ENCODE measurements at regions not wholly inside any gene's neighbourhood (a gene's known extent, or its start where the extent isn't known, plus 50 kb on each side); places are given as distances from the start of the nearest gene placed in this dataset.

DNA sequence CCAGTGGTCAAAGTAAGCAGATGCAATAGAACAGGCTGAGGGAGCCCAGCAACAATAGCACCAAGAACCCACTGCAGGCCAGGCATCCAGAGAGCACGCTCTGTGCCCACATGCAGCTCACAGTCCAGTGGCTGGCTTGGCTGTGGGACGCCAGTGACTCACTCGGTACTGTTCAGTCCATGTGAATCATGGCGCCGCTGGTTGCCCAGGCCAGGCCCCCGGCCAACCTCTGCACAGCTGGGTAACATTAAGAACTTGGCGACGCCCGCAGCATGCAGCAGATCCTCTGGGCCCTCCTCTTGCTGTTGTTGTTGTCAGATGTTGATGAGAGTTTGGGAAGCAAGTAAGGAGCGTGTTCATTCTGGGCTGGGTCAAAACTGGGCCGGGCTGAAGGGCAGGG is 60.5 kb downstream of the MSX1 start:
- POLR2A ChIA-PET: no interaction called here
- TF ChIP-seq, protein P1, sequence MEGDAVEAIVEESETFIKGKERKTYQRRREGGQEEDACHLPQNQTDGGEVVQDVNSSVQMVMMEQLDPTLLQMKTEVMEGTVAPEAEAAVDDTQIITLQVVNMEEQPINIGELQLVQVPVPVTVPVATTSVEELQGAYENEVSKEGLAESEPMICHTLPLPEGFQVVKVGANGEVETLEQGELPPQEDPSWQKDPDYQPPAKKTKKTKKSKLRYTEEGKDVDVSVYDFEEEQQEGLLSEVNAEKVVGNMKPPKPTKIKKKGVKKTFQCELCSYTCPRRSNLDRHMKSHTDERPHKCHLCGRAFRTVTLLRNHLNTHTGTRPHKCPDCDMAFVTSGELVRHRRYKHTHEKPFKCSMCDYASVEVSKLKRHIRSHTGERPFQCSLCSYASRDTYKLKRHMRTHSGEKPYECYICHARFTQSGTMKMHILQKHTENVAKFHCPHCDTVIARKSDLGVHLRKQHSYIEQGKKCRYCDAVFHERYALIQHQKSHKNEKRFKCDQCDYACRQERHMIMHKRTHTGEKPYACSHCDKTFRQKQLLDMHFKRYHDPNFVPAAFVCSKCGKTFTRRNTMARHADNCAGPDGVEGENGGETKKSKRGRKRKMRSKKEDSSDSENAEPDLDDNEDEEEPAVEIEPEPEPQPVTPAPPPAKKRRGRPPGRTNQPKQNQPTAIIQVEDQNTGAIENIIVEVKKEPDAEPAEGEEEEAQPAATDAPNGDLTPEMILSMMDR (IDR thresholded peaks at IDR 0.05; ENCODE audit: unreplicated experiment): no peak
- H3K27ac Mint-ChIP-seq (ENCODE audit: low read depth, unreplicated experiment): no peak overlapping the region
- H3K4me3 Mint-ChIP-seq (ENCODE audit: unreplicated experiment): no peak overlapping the region
- CTCF ChIA-PET: no interaction called here
- intact Hi-C loops (cut with micrococcal nuclease): no loop called here
- H3K27me3 Mint-ChIP-seq (ENCODE audit: insufficient read depth, unreplicated experiment): peaks cover 13% of the 10 kb centered on the region
- H3K36me3 Mint-ChIP-seq (ENCODE audit: insufficient read depth, unreplicated experiment): no peaks in the 10 kb centered on the region
- H3K9me3 Mint-ChIP-seq (ENCODE audit: unreplicated experiment): peaks cover 7% of the 10 kb centered on the region
- peak; percentile 37 for DNase-seq (ENCODE audit: unreplicated experiment)
- no peaks in the 10 kb centered on the region for H3K4me1 Mint-ChIP-seq (ENCODE audit: insufficient read depth, unreplicated experiment)
- BruUV-seq (replicated peaks): no TSS peak

DNA sequence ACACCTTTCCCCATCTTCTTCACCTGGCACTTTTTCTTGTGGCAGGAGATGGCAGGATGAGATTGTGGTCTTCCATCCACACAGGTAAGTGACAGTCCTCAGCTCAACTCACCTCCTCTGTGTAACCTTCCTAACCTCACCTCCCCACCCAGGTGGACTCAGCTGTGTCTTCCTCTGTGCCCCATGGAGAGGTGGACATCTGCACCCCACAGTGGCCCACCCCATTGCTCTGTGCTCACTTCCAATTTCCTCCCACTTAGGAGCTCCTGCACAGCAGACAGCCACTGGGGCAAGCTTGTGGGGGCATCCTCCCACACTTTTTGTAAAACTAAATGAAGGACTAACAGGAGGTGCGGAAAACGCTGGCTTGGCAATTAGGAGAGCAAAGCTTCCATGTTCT is 61.6 kb downstream of the MSX1 start:
- no peaks in the 10 kb centered on the region for H3K4me1 Mint-ChIP-seq (ENCODE audit: insufficient read depth, unreplicated experiment)
- CTCF ChIA-PET: interaction anchor here (0.6 kb wide), 2 partner anchors 252 to 534 kb away, joined by 4 read pairs; no protein-coding TSS in a partner anchor
- intact Hi-C loops (cut with micrococcal nuclease): no loop called here
- TF ChIP-seq, protein P1 (IDR thresholded peaks at IDR 0.05; ENCODE audit: unreplicated experiment): no peak
- H3K27ac Mint-ChIP-seq (ENCODE audit: low read depth, unreplicated experiment): no peak overlapping the region
- H3K36me3 Mint-ChIP-seq (ENCODE audit: insufficient read depth, unreplicated experiment): no peaks in the 10 kb centered on the region
- DNase-seq (ENCODE audit: unreplicated experiment): no peak
- no peak overlapping the region for H3K4me3 Mint-ChIP-seq (ENCODE audit: unreplicated experiment)
- POLR2A ChIA-PET: interaction anchor here (0.6 to 0.7 kb wide), 2 partner anchors 20 to 42 kb away, joined by 3 read pairs; no protein-coding TSS in a partner anchor
- peaks cover 7% of the 10 kb centered on the region for H3K9me3 Mint-ChIP-seq (ENCODE audit: unreplicated experiment)
- no TSS peak for BruUV-seq (replicated peaks)
- peaks cover 24% of the 10 kb centered on the region for H3K27me3 Mint-ChIP-seq (ENCODE audit: insufficient read depth, unreplicated experiment)

DNA sequence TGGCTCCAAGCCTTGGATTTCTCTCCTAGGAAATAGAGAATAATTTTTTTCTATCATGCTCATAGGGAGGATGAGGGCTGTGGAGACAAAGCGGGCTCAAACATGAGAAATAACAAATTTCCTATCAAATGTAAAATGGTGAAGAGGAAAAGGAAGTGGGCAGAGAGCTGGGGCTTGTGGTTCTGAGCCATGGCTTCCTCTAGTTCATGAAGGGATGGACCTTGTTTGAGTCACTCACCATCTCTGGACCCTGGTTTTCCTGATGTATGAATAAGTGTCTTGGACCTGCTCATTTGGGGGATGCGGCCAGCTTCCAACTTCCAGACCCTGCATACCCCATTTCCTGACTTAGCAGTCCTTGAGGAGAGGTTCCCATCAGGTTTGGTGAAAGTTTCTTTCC is 63.0 kb downstream of the MSX1 start:
- no peaks in the 10 kb centered on the region for H3K4me1 Mint-ChIP-seq (ENCODE audit: insufficient read depth, unreplicated experiment)
- H3K36me3 Mint-ChIP-seq (ENCODE audit: insufficient read depth, unreplicated experiment): no peaks in the 10 kb centered on the region
- peaks cover 32% of the 10 kb centered on the region for H3K27me3 Mint-ChIP-seq (ENCODE audit: insufficient read depth, unreplicated experiment)
- BruUV-seq (replicated peaks): no TSS peak
- H3K4me3 Mint-ChIP-seq (ENCODE audit: unreplicated experiment): no peak overlapping the region
- TF ChIP-seq, protein P1 (IDR thresholded peaks at IDR 0.05; ENCODE audit: unreplicated experiment): no peak
- POLR2A ChIA-PET: interaction anchor here (0.6 kb wide), 1 partner anchor 255 kb away, joined by 3 read pairs; no protein-coding TSS in a partner anchor
- CTCF ChIA-PET: no interaction called here
- peaks cover 3% of the 10 kb centered on the region for H3K9me3 Mint-ChIP-seq (ENCODE audit: unreplicated experiment)
- DNase-seq (ENCODE audit: unreplicated experiment): no peak
- intact Hi-C loops (cut with micrococcal nuclease): no loop called here
- H3K27ac Mint-ChIP-seq (ENCODE audit: low read depth, unreplicated experiment): no peak overlapping the region

DNA sequence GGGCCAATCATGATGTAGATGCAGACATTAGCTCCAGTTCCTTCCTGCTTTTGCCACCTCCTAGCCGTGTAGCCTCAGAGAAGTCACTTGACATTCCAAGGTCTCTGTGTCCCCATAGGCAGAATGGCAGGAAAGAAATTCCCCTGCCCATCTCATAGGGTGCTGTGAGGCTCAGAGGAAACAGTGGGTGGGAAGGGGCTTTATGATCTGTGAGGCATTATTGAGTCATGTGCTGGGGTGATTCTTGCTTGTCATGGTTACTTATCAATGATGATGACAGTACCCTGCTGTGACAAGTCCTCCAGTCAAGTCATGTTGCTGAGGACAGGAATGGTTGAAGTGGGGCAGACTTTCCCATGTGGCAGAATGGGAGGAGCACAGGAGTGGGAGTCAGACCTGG is 63.7 kb downstream of the MSX1 start:
- H3K27me3 Mint-ChIP-seq (ENCODE audit: insufficient read depth, unreplicated experiment): peaks cover 37% of the 10 kb centered on the region

More for the DNA sequence above, 63.7 kb downstream of the MSX1 start:
- H3K36me3 Mint-ChIP-seq (ENCODE audit: insufficient read depth, unreplicated experiment): no peaks in the 10 kb centered on the region
- TF ChIP-seq, protein P1 (IDR thresholded peaks at IDR 0.05; ENCODE audit: unreplicated experiment): no peak
- no peaks in the 10 kb centered on the region for H3K4me1 Mint-ChIP-seq (ENCODE audit: insufficient read depth, unreplicated experiment)
- no TSS peak for BruUV-seq (replicated peaks)
- ChIA-PET POLR2A (no interaction called here), CTCF (no interaction called here)
- intact Hi-C loops (cut with micrococcal nuclease): no loop called here
- no peak overlapping the region for H3K4me3 Mint-ChIP-seq (ENCODE audit: unreplicated experiment)
- no peak overlapping the region for H3K27ac Mint-ChIP-seq (ENCODE audit: low read depth, unreplicated experiment)
- DNase-seq (ENCODE audit: unreplicated experiment): no peak
- H3K9me3 Mint-ChIP-seq (ENCODE audit: unreplicated experiment): no peaks in the 10 kb centered on the region
